SU-DHL-6 (cell line): ENCODE measurements at regions not wholly inside any gene's neighbourhood (a gene's known extent, or its start where the extent isn't known, plus 50 kb on each side); places are given as distances from the start of the nearest gene placed in this dataset.

Experiments used
- H2AFZ ChIP-seq: fragments of 200-600 bp; sonication (generic); 2 replicates; pipeline ENCODE4 v1.6.1; 2014; ENCODE audit warnings: low read depth, mild to moderate bottlenecking, moderate library complexity, mixed read lengths, antibody characterized with exemption, low read length; ENCODE audit not compliant: severe bottlenecking
- H3F3A ChIP-seq: fragments of 200-600 bp; shearing (Covaris generic); 2 replicates; pipeline ENCODE4 v1.6.0; 2016; ENCODE audit warnings: antibody characterized with exemption, mild to moderate bottlenecking; ENCODE audit not compliant: insufficient read depth
- H3K27ac ChIP-seq: fragments of 200-600 bp; sonication (generic); 2 replicates; pipeline ENCODE4 v1.5.1; 2016; ENCODE audit warnings: low read depth, mild to moderate bottlenecking, low read length, moderate library complexity, mixed read lengths
- H3K27me3 ChIP-seq: fragments of 200-600 bp; sonication (generic), shearing (Covaris generic); 2 replicates; pipeline ENCODE4 v1.6.0; 2014; ENCODE audit warnings: mild to moderate bottlenecking, low read length
- H3K36me3 ChIP-seq: fragments of 200-600 bp; sonication (generic); 2 replicates; pipeline ENCODE4 v1.6.1; 2014; ENCODE audit warnings: mild to moderate bottlenecking, low read length, mixed read lengths
- H3K4me2 ChIP-seq: fragments of 300-600, 200-600 bp; shearing (Covaris generic), sonication (generic); 2 replicates; pipeline ENCODE4 v1.6.0; 2014; ENCODE audit warnings: low read length, low read depth, mild to moderate bottlenecking; ENCODE audit not compliant: poor library complexity, severe bottlenecking
- H3K4me3 ChIP-seq: fragments of 200-600 bp; sonication (generic); 2 replicates; pipeline ENCODE4 v1.5.1; 2014; ENCODE audit warnings: antibody characterized with exemption, low read length, mild to moderate bottlenecking, mixed read lengths; ENCODE audit not compliant: insufficient read depth, poor library complexity, severe bottlenecking
- H3K79me2 ChIP-seq: fragments of 200-600 bp; sonication (generic); 2 replicates; pipeline ENCODE4 v1.6.1; 2014; ENCODE audit warnings: mild to moderate bottlenecking, low read length, moderate library complexity; ENCODE audit not compliant: insufficient read depth
- H3K9ac ChIP-seq: fragments of 200-600 bp; sonication (generic); 2 replicates; pipeline ENCODE4 v1.7.0; 2014; ENCODE audit warnings: mild to moderate bottlenecking, low read length
- H3K9me2 ChIP-seq: fragments of 200-600 bp; sonication (generic); replicated peaks from 2 replicates; pipeline ENCODE4 v1.6.1; 2014; ENCODE audit warnings: low read length; ENCODE audit not compliant: insufficient read depth
- H3K9me3 ChIP-seq: fragments of 200-600 bp; sonication (generic); 2 replicates; pipeline ENCODE4 v1.6.1; 2014; ENCODE audit warnings: low read length, mixed read lengths; ENCODE audit not compliant: insufficient read depth
- H4K20me1 ChIP-seq: fragments of 200-600 bp; sonication (generic); 2 replicates; pipeline ENCODE4 v1.6.1; 2014; ENCODE audit warnings: low read depth, mild to moderate bottlenecking, antibody characterized with exemption, low read length, moderate library complexity, mixed read lengths
- EZH2phosphoT487 ChIP-seq: fragments of 200-600 bp; sonication (generic), shearing (Covaris generic); conservative IDR thresholded peaks from 2 replicates; pipeline ENCODE4 v1.6.1; 2018; ENCODE audit warnings: mild to moderate bottlenecking, antibody characterized with exemption, low read length, moderate library complexity, mixed read lengths
- TF ChIP-seq, protein P1 (sequence below): fragments of 200-600 bp; sonication (generic); IDR thresholded peaks from one replicate; pipeline ENCODE4 v1.5.1; 2017; ENCODE audit warnings: antibody characterized with exemption, mild to moderate bottlenecking, low read length, moderate library complexity; ENCODE audit not compliant: insufficient read depth, poor library complexity, severe bottlenecking

DNA sequence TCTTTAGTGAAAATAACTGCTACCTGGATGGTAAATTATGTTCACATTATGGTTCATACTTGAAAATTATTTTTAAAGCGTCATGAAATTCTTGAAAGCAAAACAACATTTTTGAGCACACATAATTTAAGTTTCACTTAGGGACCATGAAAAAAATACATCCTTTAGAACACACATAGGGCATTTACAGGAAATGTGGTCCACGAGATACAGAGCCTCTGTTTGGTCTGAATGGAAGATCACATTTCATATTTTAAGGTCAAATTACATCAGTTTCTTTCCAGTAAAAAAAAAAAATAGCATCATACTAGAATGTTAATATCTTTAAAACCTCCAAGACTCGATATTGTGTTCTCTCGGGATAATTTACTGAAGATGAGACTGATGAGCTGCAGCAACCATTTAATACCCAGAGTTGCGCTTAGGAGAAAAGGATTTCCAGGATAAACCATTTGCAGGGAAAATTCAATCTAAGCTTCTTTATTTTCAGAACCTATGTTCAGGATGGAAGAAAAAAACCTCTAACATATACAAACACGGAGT, 720.7 kb downstream of the DIAPH3 start:
- no peaks in the 10 kb centered on the region for H3K79me2 ChIP-seq
- H2AFZ ChIP-seq = no peak overlapping the region
- no peak for TF ChIP-seq EZH2phosphoT487
- TF ChIP-seq, protein P1, sequence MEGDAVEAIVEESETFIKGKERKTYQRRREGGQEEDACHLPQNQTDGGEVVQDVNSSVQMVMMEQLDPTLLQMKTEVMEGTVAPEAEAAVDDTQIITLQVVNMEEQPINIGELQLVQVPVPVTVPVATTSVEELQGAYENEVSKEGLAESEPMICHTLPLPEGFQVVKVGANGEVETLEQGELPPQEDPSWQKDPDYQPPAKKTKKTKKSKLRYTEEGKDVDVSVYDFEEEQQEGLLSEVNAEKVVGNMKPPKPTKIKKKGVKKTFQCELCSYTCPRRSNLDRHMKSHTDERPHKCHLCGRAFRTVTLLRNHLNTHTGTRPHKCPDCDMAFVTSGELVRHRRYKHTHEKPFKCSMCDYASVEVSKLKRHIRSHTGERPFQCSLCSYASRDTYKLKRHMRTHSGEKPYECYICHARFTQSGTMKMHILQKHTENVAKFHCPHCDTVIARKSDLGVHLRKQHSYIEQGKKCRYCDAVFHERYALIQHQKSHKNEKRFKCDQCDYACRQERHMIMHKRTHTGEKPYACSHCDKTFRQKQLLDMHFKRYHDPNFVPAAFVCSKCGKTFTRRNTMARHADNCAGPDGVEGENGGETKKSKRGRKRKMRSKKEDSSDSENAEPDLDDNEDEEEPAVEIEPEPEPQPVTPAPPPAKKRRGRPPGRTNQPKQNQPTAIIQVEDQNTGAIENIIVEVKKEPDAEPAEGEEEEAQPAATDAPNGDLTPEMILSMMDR = no peak
- no peaks in the 10 kb centered on the region for H3K9me2 ChIP-seq
- no peaks in the 10 kb centered on the region for H3K36me3 ChIP-seq
- no peak overlapping the region for H3K9ac ChIP-seq
- H3K27me3 ChIP-seq = no peaks in the 10 kb centered on the region
- no peak overlapping the region for H3K4me3 ChIP-seq
- no peaks in the 10 kb centered on the region for H4K20me1 ChIP-seq
- H3K27ac ChIP-seq = no peak overlapping the region
- no peaks in the 10 kb centered on the region for H3K9me3 ChIP-seq
- no peak overlapping the region for H3K4me2 ChIP-seq
- no peaks in the 10 kb centered on the region for H3F3A ChIP-seq

DNA sequence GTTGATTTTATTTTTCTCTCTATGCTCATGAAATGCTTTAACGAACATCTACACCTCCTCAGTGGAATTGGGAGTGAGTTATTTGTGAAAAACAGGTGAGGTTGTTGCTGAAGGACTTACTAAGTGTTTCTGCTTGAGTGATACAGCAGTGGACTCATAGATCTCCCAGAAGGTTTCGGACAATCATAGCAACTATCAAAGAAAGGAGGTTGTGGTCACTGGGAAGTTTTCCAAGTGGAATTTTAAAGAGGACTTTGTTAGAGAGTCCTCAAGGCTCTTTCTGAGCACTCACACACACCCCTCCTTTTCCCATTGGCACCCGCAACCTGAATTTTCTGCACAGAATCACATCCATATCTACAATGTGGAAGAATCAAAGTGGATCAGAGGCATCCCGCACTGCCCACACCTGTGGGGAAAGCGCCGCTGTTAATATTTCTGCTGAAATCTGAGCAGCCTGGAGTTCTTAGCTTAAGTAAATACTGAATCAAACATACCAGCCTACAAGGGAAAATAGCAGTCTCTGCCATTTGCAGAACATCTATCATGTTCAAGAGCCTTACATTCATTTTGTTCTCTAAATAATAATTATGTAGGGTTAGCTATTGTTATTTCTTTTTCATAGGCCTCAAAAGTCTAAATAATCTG, 719.4 kb downstream of the DIAPH3 start:
- Histone ChIP-seq H3K79me2 (no peaks in the 10 kb centered on the region), H3K36me3 (no peaks in the 10 kb centered on the region), H3K9me3 (no peaks in the 10 kb centered on the region), H3K9me2 (no peaks in the 10 kb centered on the region), H3K4me3 (no peak overlapping the region), H3F3A (no peaks in the 10 kb centered on the region), H2AFZ (no peak overlapping the region), H3K9ac (no peak overlapping the region), H3K4me2 (no peak overlapping the region), H3K27me3 (no peaks in the 10 kb centered on the region), H3K27ac (no peak overlapping the region), H4K20me1 (no peaks in the 10 kb centered on the region)
- TF ChIP-seq, protein P1 = no peak
- TF ChIP-seq EZH2phosphoT487 = no peak

GRCh38 chr13:59445812-59446211, 717.9 kb downstream of the DIAPH3 start:
- TF ChIP-seq, protein P1 = no peak
- TF ChIP-seq EZH2phosphoT487 = no peak
- no peak overlapping the region for H3K9ac ChIP-seq
- no peak overlapping the region for H3K27ac ChIP-seq
- H3K79me2 ChIP-seq = no peaks in the 10 kb centered on the region
- no peaks in the 10 kb centered on the region for H3K36me3 ChIP-seq
- no peaks in the 10 kb centered on the region for H3K9me3 ChIP-seq
- H3K9me2 ChIP-seq = no peaks in the 10 kb centered on the region
- no peaks in the 10 kb centered on the region for H3F3A ChIP-seq
- no peak overlapping the region for H2AFZ ChIP-seq
- H3K27me3 ChIP-seq = no peaks in the 10 kb centered on the region
- no peak overlapping the region for H3K4me3 ChIP-seq
- no peak overlapping the region for H3K4me2 ChIP-seq
- H4K20me1 ChIP-seq = no peaks in the 10 kb centered on the region
